Fibroblast of lung (primary cell): ENCODE measurements at regions not wholly inside any gene's neighbourhood (a gene's known extent, or its start where the extent isn't known, plus 50 kb on each side); places are given as distances from the start of the nearest gene placed in this dataset.

Experiments
- DNase-seq, 2 donors: peaks; one replicate each; pipeline versions ENCODE4 v3.0.0 to v3.0.0-alpha.2; 2010; ENCODE audit warnings: low read depth in 2 of 2
- H2AFZ ChIP-seq: 2 replicates; pipeline ENCODE4 v1.5.1; 2012; ENCODE audit warnings: low read length, control low read depth, inconsistent platforms
- H3K27ac ChIP-seq: 2 replicates; pipeline ENCODE4 v1.5.1; 2011; ENCODE audit warnings: low read length, control low read depth; ENCODE audit not compliant: insufficient read depth
- H3K27me3 ChIP-seq: 2 replicates; pipeline ENCODE4 v1.5.1; 2011; ENCODE audit warnings: mild to moderate bottlenecking, low read length; ENCODE audit not compliant: control insufficient read depth, insufficient read depth
- H3K36me3 ChIP-seq: 2 replicates; pipeline ENCODE4 v1.5.1; 2011; ENCODE audit warnings: low read length; ENCODE audit not compliant: control insufficient read depth, insufficient read depth
- H3K4me1 ChIP-seq: 2 replicates; pipeline ENCODE4 v1.5.1; 2011; ENCODE audit warnings: low read length; ENCODE audit not compliant: control insufficient read depth, insufficient read depth; ENCODE audit errors: extremely low read depth
- H3K4me2 ChIP-seq: 2 replicates; pipeline ENCODE4 v1.5.1; 2011; ENCODE audit warnings: low read length, control low read depth; ENCODE audit not compliant: insufficient read depth; ENCODE audit errors: extremely low read depth
- H3K4me3 ChIP-seq, 4 experiments: fragments of 200-600 bp in 1 of 4; sonication (generic) in 1 of 4; replicated peaks in 1 of 4; 2 replicates each; pipeline ENCODE4 v1.5.1; 2011 to 2016; ENCODE audit warnings: low read length in 4 of 4, low read depth in 3 of 4, mild to moderate bottlenecking in 3 of 4, control low read depth in 2 of 4, inconsistent platforms in 1 of 4, mixed read lengths in 1 of 4; ENCODE audit not compliant: insufficient read depth in 1 of 4; ENCODE audit errors: control extremely low read depth in 1 of 4
- H3K79me2 ChIP-seq: 2 replicates; pipeline ENCODE4 v1.5.1; 2012; ENCODE audit warnings: mild to moderate bottlenecking, low read length, inconsistent platforms; ENCODE audit not compliant: control insufficient read depth, insufficient read depth
- H3K9ac ChIP-seq: 2 replicates; pipeline ENCODE4 v1.5.1; 2011; ENCODE audit warnings: mild to moderate bottlenecking, low read length, control low read depth; ENCODE audit not compliant: insufficient read depth
- H3K9me3 ChIP-seq: 2 replicates; pipeline ENCODE4 v1.5.1; 2012; ENCODE audit warnings: low read depth, low read length; ENCODE audit not compliant: control insufficient read depth, insufficient read depth
- H4K20me1 ChIP-seq: 2 replicates; pipeline ENCODE4 v1.5.1; 2011; ENCODE audit warnings: low read length; ENCODE audit not compliant: control insufficient read depth, insufficient read depth; ENCODE audit errors: extremely low read depth
- EZH2 ChIP-seq: IDR thresholded peaks from 2 replicates; pipeline ENCODE4 v1.5.1; 2012; ENCODE audit warnings: low read length, control low read depth, mild to moderate bottlenecking; ENCODE audit errors: missing control alignments
- TF ChIP-seq, protein P1 (sequence below), 2 donors: IDR thresholded peaks in 1 of 2; conservative IDR thresholded peaks in 1 of 2; 1 replicate in 1 of 2; 2 replicates in 1 of 2; pipeline ENCODE4 v1.5.1; 2011 to 2012; ENCODE audit warnings: low read length in 2 of 2, control low read depth in 1 of 2, inconsistent platforms in 1 of 2, low read depth in 1 of 2, mild to moderate bottlenecking in 1 of 2

- no peaks in the 10 kb centered on the region for H3K4me1 ChIP-seq
- H3K79me2 ChIP-seq, result no peaks in the 10 kb centered on the region
- H3K27me3 ChIP-seq, result no peaks in the 10 kb centered on the region
- H3K9ac ChIP-seq, result no peak overlapping the region
- no peaks in the 10 kb centered on the region for H3K36me3 ChIP-seq
- DNase-seq, result no peak
- no peaks in the 10 kb centered on the region for H3K9me3 ChIP-seq
- H2AFZ ChIP-seq, result no peak overlapping the region
- H3K4me2 ChIP-seq, result no peak overlapping the region
- no peak overlapping the region for H3K4me3 ChIP-seq
- H4K20me1 ChIP-seq, result no peaks in the 10 kb centered on the region
- no peak overlapping the region for H3K27ac ChIP-seq
- TF ChIP-seq, protein P1, sequence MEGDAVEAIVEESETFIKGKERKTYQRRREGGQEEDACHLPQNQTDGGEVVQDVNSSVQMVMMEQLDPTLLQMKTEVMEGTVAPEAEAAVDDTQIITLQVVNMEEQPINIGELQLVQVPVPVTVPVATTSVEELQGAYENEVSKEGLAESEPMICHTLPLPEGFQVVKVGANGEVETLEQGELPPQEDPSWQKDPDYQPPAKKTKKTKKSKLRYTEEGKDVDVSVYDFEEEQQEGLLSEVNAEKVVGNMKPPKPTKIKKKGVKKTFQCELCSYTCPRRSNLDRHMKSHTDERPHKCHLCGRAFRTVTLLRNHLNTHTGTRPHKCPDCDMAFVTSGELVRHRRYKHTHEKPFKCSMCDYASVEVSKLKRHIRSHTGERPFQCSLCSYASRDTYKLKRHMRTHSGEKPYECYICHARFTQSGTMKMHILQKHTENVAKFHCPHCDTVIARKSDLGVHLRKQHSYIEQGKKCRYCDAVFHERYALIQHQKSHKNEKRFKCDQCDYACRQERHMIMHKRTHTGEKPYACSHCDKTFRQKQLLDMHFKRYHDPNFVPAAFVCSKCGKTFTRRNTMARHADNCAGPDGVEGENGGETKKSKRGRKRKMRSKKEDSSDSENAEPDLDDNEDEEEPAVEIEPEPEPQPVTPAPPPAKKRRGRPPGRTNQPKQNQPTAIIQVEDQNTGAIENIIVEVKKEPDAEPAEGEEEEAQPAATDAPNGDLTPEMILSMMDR (conservative IDR thresholded peaks at IDR 0.05 in 1 of 2, IDR thresholded peaks at IDR 0.05 in 1 of 2; ENCODE audit: low read depth in 1 of 2, low read length in 2 of 2), result no peak
- no peak for TF ChIP-seq EZH2
These were observed 145.9 kb downstream of the SATB1 start for GRCh38 chr3:18279226-18279737.

- H3K79me2 ChIP-seq, result no peaks in the 10 kb centered on the region
- H3K9me3 ChIP-seq, result no peaks in the 10 kb centered on the region
- no peak overlapping the region for H3K27ac ChIP-seq
These were observed 160.3 kb downstream of the SATB1 start for GRCh38 chr3:18264853-18265252.

DNA sequence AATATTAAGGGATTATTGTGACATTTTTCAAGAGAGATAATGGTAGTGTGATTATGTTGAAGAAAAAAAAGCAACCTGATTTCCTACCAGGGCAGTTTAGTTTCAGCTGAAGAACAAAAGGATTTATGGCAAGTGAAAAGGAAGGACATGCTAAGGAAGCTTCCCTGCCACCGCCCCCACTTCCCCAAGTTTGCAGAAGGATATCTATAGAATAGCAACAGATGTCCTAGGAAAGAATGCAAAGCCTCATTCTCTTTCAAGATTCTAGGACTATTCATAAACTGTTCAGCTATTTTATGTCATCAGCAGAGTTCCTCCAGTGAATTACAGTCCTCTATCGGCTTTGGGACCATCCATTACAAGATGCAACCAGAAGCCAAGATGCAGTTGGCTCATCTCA lies 160.8 kb downstream of the SATB1 start:
- Histone ChIP-seq H3K4me3 (no peak overlapping the region), H2AFZ (no peak overlapping the region), H3K4me1 (no peaks in the 10 kb centered on the region), H3K79me2 (no peaks in the 10 kb centered on the region), H3K4me2 (no peak overlapping the region), H3K9me3 (no peaks in the 10 kb centered on the region), H3K36me3 (no peaks in the 10 kb centered on the region), H3K9ac (no peak overlapping the region), H4K20me1 (no peaks in the 10 kb centered on the region), H3K27me3 (no peaks in the 10 kb centered on the region), H3K27ac (no peak overlapping the region)
- DNase-seq, result no peak
- no peak for TF ChIP-seq EZH2
- TF ChIP-seq, protein P1 (conservative IDR thresholded peaks at IDR 0.05 in 1 of 2, IDR thresholded peaks at IDR 0.05 in 1 of 2; ENCODE audit: low read depth in 1 of 2, low read length in 2 of 2), result no peak

More at GRCh38 chr3:18264853-18265252, 160.3 kb downstream of the SATB1 start:
- Histone ChIP-seq H3K4me3 (no peak overlapping the region), H3K36me3 (no peaks in the 10 kb centered on the region), H3K9ac (no peak overlapping the region), H3K4me2 (no peak overlapping the region), H3K27me3 (no peaks in the 10 kb centered on the region), H3K4me1 (no peaks in the 10 kb centered on the region), H2AFZ (no peak overlapping the region), H4K20me1 (no peaks in the 10 kb centered on the region)
- DNase-seq, result no peak
- TF ChIP-seq, protein P1 (conservative IDR thresholded peaks at IDR 0.05 in 1 of 2, IDR thresholded peaks at IDR 0.05 in 1 of 2; ENCODE audit: low read depth in 1 of 2, low read length in 2 of 2), result no peak
- TF ChIP-seq EZH2, result no peak
